RWPE2 (cell line): ENCODE measurements at regions not wholly inside any gene's neighbourhood (a gene's known extent, or its start where the extent isn't known, plus 50 kb on each side); places are given as distances from the start of the nearest gene placed in this dataset.

Experiments used
- ATAC-seq: fragments of 200-7000 bp; cut with Tn5 transposase; 3 replicates; pipeline ENCODE4 v1.9.1; 2021; ENCODE audit warnings: low read depth
- DNase-seq: peaks from one replicate; pipeline ENCODE4 v3.0.0-alpha.2; 2020; ENCODE audit warnings: low spot score
- H3K27ac ChIP-seq: fragments of 450-650 bp; 2 replicates; pipeline ENCODE4 v1.5.1; 2017; ENCODE audit warnings: mild to moderate bottlenecking; ENCODE audit not compliant: poor library complexity, severe bottlenecking
- H3K27me3 ChIP-seq: fragments of 250-450 bp; sonication (Bioruptor Pico); 2 replicates; pipeline ENCODE4 v1.5.1; 2021; ENCODE audit warnings: mild to moderate bottlenecking, moderate library complexity; ENCODE audit not compliant: insufficient read depth, poor library complexity, severe bottlenecking
- H3K36me3 ChIP-seq: fragments of 250-450 bp; sonication (Bioruptor Pico); 2 replicates; pipeline ENCODE4 v1.5.1; 2020; ENCODE audit warnings: low read depth, mild to moderate bottlenecking, moderate library complexity
- H3K4me1 ChIP-seq: fragments of 250-450 bp; sonication (Bioruptor Pico); 2 replicates; pipeline ENCODE4 v1.5.1; 2021; ENCODE audit warnings: mild to moderate bottlenecking, moderate library complexity; ENCODE audit not compliant: insufficient read depth, poor library complexity, severe bottlenecking
- H3K4me3 ChIP-seq: fragments of 250-450 bp; sonication (Bioruptor Pico); 2 replicates; pipeline ENCODE4 v1.5.1; 2021; ENCODE audit warnings: mild to moderate bottlenecking, moderate library complexity; ENCODE audit not compliant: severe bottlenecking
- H3K9me3 ChIP-seq: fragments of 250-450 bp; sonication (Bioruptor Pico); 2 replicates; pipeline ENCODE4 v1.5.1; 2021; ENCODE audit warnings: mild to moderate bottlenecking, moderate library complexity; ENCODE audit not compliant: severe bottlenecking
- CTCF ChIP-seq: fragments of 450-650 bp; IDR thresholded peaks from one replicate; pipeline ENCODE4 v1.5.1; 2017; ENCODE audit warnings: mild to moderate bottlenecking, moderate library complexity; ENCODE audit not compliant: poor library complexity, severe bottlenecking

- no peaks in the 10 kb centered on the region for H3K4me1 ChIP-seq
- ATAC-seq (no peak), DNase-seq (no peak)
- H3K9me3 ChIP-seq, result no peaks in the 10 kb centered on the region
- H3K27ac ChIP-seq, result no peak overlapping the region
- H3K4me3 ChIP-seq, result no peak overlapping the region
- no peaks in the 10 kb centered on the region for H3K36me3 ChIP-seq
- H3K27me3 ChIP-seq, result no peaks in the 10 kb centered on the region
- no peak for TF ChIP-seq CTCF
Observed at GRCh38 chr9:75541734-75542133, 348.7 kb upstream of the PCSK5 start.

- Histone ChIP-seq H3K9me3 (no peaks in the 10 kb centered on the region), H3K4me3 (no peak overlapping the region), H3K27ac (no peak overlapping the region), H3K27me3 (no peaks in the 10 kb centered on the region), H3K4me1 (no peaks in the 10 kb centered on the region), H3K36me3 (no peaks in the 10 kb centered on the region)
- no peak for TF ChIP-seq CTCF
- DNase-seq (no peak), ATAC-seq (no peak)
Observed at GRCh38 chr9:75544815-75545214, 345.7 kb upstream of the PCSK5 start.

GRCh38 chr9:75545287-75545686 is 345.2 kb upstream of the PCSK5 start:
- DNase-seq (no peak), ATAC-seq (no peak)
- H3K27ac ChIP-seq, result no peak overlapping the region
- no peaks in the 10 kb centered on the region for H3K36me3 ChIP-seq
- no peaks in the 10 kb centered on the region for H3K27me3 ChIP-seq
- no peak overlapping the region for H3K4me3 ChIP-seq
- no peaks in the 10 kb centered on the region for H3K9me3 ChIP-seq
- H3K4me1 ChIP-seq, result no peaks in the 10 kb centered on the region
- TF ChIP-seq CTCF, result no peak

- ATAC-seq (no peak), DNase-seq (no peak)
- Histone ChIP-seq H3K27ac (no peak overlapping the region), H3K36me3 (no peaks in the 10 kb centered on the region), H3K4me3 (no peak overlapping the region), H3K9me3 (no peaks in the 10 kb centered on the region), H3K27me3 (no peaks in the 10 kb centered on the region), H3K4me1 (no peaks in the 10 kb centered on the region)
- TF ChIP-seq CTCF, result no peak
Observed at GRCh38 chr9:75548871-75549270, 341.6 kb upstream of the PCSK5 start.

GRCh38 chr9:75551861-75552260 is 338.6 kb upstream of the PCSK5 start:
- no peak for TF ChIP-seq CTCF
- Histone ChIP-seq H3K9me3 (no peaks in the 10 kb centered on the region), H3K27me3 (no peaks in the 10 kb centered on the region), H3K4me3 (no peak overlapping the region), H3K4me1 (no peaks in the 10 kb centered on the region), H3K36me3 (no peaks in the 10 kb centered on the region), H3K27ac (no peak overlapping the region)
- no peak for ATAC-seq
- no peak for DNase-seq
